Gastrocnemius medialis (tissue), 4 donors: ENCODE measurements at regions not wholly inside any gene's neighbourhood (a gene's known extent, or its start where the extent isn't known, plus 50 kb on each side); places are given as distances from the start of the nearest gene placed in this dataset.

Experiments used
- ATAC-seq, 2 donors: fragments of 150-250 bp; one replicate each; pipeline ENCODE4 v1.9.1; 2016
- DNase-seq, 2 donors: peaks; one replicate each; pipeline ENCODE4 v3.0.0-alpha.2; 2019
- H3K27ac ChIP-seq, 4 donors: fragments of 200-600 bp; sonication (generic); 1 replicate in 1 of 4; 2 replicates in 3 of 4; pipeline ENCODE4 v1.5.1; 2016 to 2018; ENCODE audit warnings: mild to moderate bottlenecking in 2 of 4, moderate library complexity in 1 of 4
- H3K27me3 ChIP-seq, 3 donors: fragments of 200-600 bp; sonication (generic) in 2 of 3; 1 replicate in 1 of 3; 2 replicates in 2 of 3; pipeline versions ENCODE4 v1.5.1 to v1.6.0; 2016 to 2019; ENCODE audit warnings: mild to moderate bottlenecking in 1 of 3, moderate library complexity in 1 of 3
- H3K36me3 ChIP-seq, 2 donors: fragments of 200-600 bp; sonication (generic) in 1 of 2; one replicate each; pipeline ENCODE4 v1.5.1; 2017 to 2018
- H3K4me1 ChIP-seq, 2 donors: fragments of 200-600 bp; sonication (generic) in 1 of 2; one replicate each; pipeline ENCODE4 v1.5.1; 2016 to 2017; ENCODE audit warnings: mild to moderate bottlenecking in 2 of 2
- H3K4me3 ChIP-seq, 4 donors: fragments of 200-600 bp; sonication (generic) in 3 of 4; 1 replicate in 1 of 4; 2 replicates in 3 of 4; pipeline ENCODE4 v1.5.1; 2016 to 2019; ENCODE audit warnings: mild to moderate bottlenecking in 2 of 4
- H3K9me3 ChIP-seq, 3 donors: fragments of 200-600 bp; sonication (generic) in 2 of 3; 1 replicate in 1 of 3; 2 replicates in 2 of 3; pipeline ENCODE4 v1.5.1; 2016 to 2019
- POLR2A ChIP-seq, 2 donors: fragments of 450-650 bp; IDR thresholded peaks; one replicate each; pipeline ENCODE4 v1.6.1; 2017; ENCODE audit warnings: antibody characterized with exemption in 2 of 2, mild to moderate bottlenecking in 2 of 2, moderate library complexity in 2 of 2
- in situ Hi-C, 4 donors: fragments of 200-750 bp; cut with MboI; loops; one replicate each; pipeline versions ENCODE4 v1.15.0 to v1.8.0; 2017; ENCODE audit warnings: low sequenced_read_pairs in 4 of 4
- intact Hi-C: fragments of 100-400 bp; cut with DNase I; formaldehyde crosslinking; loops from one replicate; pipeline ENCODE4 v1.15.1; 2023; ENCODE audit warnings: low total_unique reads
- TF ChIP-seq, protein P1 (sequence below), 5 experiments: fragments of 450-650 bp in 3 of 5; fragments of 200-600 bp in 2 of 5; sonication (generic) in 2 of 5; IDR thresholded peaks in 4 of 5; conservative IDR thresholded peaks in 1 of 5; 1 replicate in 4 of 5; 2 replicates in 1 of 5; pipeline ENCODE4 v1.5.1; 2016 to 2019; ENCODE audit warnings: antibody characterized with exemption in 5 of 5, mild to moderate bottlenecking in 3 of 5, moderate library complexity in 3 of 5

- ATAC-seq: no peak
- intact Hi-C loops: loop anchor here (2.0 kb wide), 1 partner anchor 27 kb away; no protein-coding TSS in a partner anchor
- Histone ChIP-seq H3K27me3 (no peaks in the 10 kb centered on the region), H3K36me3 (no peaks in the 10 kb centered on the region), H3K4me3 (no peak overlapping the region), H3K4me1 (peaks cover 0 to 15% of the 10 kb centered on the region in 2 donors), H3K27ac (no peak overlapping the region), H3K9me3 (no peaks in the 10 kb centered on the region)
- in situ Hi-C loops: no loop called here
- TF ChIP-seq POLR2A (IDR thresholded peaks at IDR 0.05): no peak
- TF ChIP-seq, protein P1, sequence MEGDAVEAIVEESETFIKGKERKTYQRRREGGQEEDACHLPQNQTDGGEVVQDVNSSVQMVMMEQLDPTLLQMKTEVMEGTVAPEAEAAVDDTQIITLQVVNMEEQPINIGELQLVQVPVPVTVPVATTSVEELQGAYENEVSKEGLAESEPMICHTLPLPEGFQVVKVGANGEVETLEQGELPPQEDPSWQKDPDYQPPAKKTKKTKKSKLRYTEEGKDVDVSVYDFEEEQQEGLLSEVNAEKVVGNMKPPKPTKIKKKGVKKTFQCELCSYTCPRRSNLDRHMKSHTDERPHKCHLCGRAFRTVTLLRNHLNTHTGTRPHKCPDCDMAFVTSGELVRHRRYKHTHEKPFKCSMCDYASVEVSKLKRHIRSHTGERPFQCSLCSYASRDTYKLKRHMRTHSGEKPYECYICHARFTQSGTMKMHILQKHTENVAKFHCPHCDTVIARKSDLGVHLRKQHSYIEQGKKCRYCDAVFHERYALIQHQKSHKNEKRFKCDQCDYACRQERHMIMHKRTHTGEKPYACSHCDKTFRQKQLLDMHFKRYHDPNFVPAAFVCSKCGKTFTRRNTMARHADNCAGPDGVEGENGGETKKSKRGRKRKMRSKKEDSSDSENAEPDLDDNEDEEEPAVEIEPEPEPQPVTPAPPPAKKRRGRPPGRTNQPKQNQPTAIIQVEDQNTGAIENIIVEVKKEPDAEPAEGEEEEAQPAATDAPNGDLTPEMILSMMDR (IDR thresholded peaks at IDR 0.05 in 4 of 5, conservative IDR thresholded peaks at IDR 0.05 in 1 of 5): no peak
- no peak for DNase-seq
Observed at GRCh38 chr2:215879977-215880940, 133.1 kb downstream of the MREG start.

GRCh38 chr2:215879331-215879730 is 134.0 kb downstream of the MREG start:
- in situ Hi-C loops: no loop called here
- peaks cover 0 to 5% of the 10 kb centered on the region in 2 donors for H3K4me1 ChIP-seq
- no peak for DNase-seq
- TF ChIP-seq POLR2A (IDR thresholded peaks at IDR 0.05): no peak
- TF ChIP-seq, protein P1 (IDR thresholded peaks at IDR 0.05 in 4 of 5, conservative IDR thresholded peaks at IDR 0.05 in 1 of 5): no peak
- no peak overlapping the region for H3K27ac ChIP-seq
- H3K36me3 ChIP-seq: no peaks in the 10 kb centered on the region
- no peaks in the 10 kb centered on the region for H3K9me3 ChIP-seq
- no peak overlapping the region for H3K4me3 ChIP-seq
- intact Hi-C loops: loop anchor here (2.0 kb wide), 1 partner anchor 27 kb away; no protein-coding TSS in a partner anchor
- no peak for ATAC-seq
- H3K27me3 ChIP-seq: no peaks in the 10 kb centered on the region

DNA sequence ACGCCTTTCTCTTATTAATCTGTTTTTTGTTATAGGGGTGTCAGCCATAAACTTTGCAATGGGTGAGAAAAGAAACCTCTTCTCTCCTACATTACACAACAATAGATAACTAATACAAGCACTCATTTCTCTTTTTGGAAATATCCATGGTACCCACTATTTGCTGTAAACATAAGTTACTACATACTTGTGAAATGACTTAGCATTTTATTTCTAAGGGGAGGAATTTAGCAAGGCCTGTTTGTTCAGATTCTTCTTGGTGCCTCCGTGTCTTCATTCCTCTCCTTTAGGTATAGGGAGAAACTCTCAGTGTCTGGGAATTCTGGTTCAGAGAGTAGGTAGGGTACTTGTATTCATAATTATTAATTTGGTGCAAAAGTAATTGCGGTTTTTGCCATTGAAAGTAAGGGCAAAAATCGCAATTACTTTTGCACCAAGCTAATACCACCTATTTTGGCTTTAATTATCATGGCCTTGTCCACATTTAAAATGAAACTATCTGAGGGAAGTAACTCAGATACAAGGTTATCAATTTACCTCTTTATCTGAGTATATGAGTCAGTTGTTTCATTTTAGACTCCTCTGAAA is 134.8 kb downstream of the MREG start:
- no peaks in the 10 kb centered on the region for H3K36me3 ChIP-seq
- ATAC-seq: no peak
- in situ Hi-C loops: no loop called here
- H3K27ac ChIP-seq: no peak overlapping the region
- TF ChIP-seq, protein P1 (IDR thresholded peaks at IDR 0.05 in 4 of 5, conservative IDR thresholded peaks at IDR 0.05 in 1 of 5): no peak
- TF ChIP-seq POLR2A (IDR thresholded peaks at IDR 0.05): no peak
- no peaks in the 10 kb centered on the region for H3K27me3 ChIP-seq
- H3K4me1 ChIP-seq: peaks cover 0 to 4% of the 10 kb centered on the region in 2 donors
- no peak for DNase-seq
- no peaks in the 10 kb centered on the region for H3K9me3 ChIP-seq
- intact Hi-C loops: loop anchor here (2.0 kb wide), 1 partner anchor 26 kb away; no protein-coding TSS in a partner anchor
- no peak overlapping the region for H3K4me3 ChIP-seq

GRCh38 chr2:215876937-215877238 is 136.5 kb downstream of the MREG start:
- ATAC-seq (no peak), DNase-seq (no peak)
- Histone ChIP-seq H3K36me3 (no peaks in the 10 kb centered on the region), H3K4me1 (peaks cover 0 to 4% of the 10 kb centered on the region in 2 donors), H3K27ac (no peak overlapping the region), H3K4me3 (no peak overlapping the region), H3K27me3 (no peaks in the 10 kb centered on the region), H3K9me3 (no peaks in the 10 kb centered on the region)
- in situ Hi-C loops: no loop called here
- intact Hi-C loops: no loop called here
- TF ChIP-seq, protein P1 (IDR thresholded peaks at IDR 0.05 in 4 of 5, conservative IDR thresholded peaks at IDR 0.05 in 1 of 5): no peak
- no peak for TF ChIP-seq POLR2A (IDR thresholded peaks at IDR 0.05)
